Loucy (cell line): ENCODE measurements at regions not wholly inside any gene's neighbourhood (a gene's known extent, or its start where the extent isn't known, plus 50 kb on each side); places are given as distances from the start of the nearest gene placed in this dataset.

ENCODE experiments used
- EZH2phosphoT487 ChIP-seq: fragments of 200-600 bp; IDR thresholded peaks from 2 replicates; pipeline ENCODE4 v1.6.1; 2018; ENCODE audit warnings: antibody characterized with exemption, mild to moderate bottlenecking, moderate library complexity, borderline replicate concordance
- TF ChIP-seq, protein P1 (sequence below): fragments of 200-600 bp; sonication (generic); conservative IDR thresholded peaks from 2 replicates; pipeline ENCODE4 v1.5.1; 2014; ENCODE audit warnings: mild to moderate bottlenecking, antibody characterized with exemption, low read length

DNA sequence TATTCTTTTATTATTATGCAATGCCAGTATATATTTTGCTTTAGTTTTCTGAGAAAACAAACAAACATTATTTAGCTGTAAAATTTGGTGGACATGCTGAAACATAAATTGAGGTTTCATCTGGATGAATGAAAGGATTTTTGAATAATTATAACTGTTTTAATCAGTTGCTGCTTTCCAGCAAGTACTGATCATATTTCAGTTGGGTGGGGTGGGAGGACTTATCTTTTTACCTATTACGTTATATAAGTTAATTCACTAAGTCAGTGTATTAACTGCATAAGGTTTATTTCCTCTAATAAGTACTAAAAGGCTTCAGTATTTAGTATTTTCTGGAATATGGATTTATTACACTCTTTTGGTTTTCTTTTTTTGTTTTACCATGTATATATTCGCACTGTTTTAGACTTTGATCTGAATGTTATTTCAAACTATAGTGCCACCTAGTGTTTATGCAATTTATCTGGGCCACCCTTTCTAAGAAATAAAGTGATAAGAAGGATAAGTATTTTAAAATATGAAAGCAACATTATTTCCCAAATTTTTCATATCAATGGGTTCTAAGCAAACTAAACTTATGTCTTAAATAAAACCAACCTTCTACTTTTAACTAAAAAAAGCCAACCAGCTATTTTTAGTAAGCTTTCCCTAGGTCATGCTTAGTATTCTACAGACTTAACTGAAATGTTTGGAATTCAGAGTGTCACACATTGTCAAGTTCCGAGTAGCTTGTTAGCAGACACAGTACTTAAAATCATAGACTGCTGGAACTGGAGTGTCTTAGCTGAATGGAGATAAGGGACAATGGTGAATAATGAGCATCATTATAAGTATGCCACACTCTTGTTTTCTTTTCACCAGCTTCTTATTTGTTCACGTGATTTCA, 105.4 kb upstream of the MCHR2 start:
- TF ChIP-seq EZH2phosphoT487: no peak
- TF ChIP-seq, protein P1, sequence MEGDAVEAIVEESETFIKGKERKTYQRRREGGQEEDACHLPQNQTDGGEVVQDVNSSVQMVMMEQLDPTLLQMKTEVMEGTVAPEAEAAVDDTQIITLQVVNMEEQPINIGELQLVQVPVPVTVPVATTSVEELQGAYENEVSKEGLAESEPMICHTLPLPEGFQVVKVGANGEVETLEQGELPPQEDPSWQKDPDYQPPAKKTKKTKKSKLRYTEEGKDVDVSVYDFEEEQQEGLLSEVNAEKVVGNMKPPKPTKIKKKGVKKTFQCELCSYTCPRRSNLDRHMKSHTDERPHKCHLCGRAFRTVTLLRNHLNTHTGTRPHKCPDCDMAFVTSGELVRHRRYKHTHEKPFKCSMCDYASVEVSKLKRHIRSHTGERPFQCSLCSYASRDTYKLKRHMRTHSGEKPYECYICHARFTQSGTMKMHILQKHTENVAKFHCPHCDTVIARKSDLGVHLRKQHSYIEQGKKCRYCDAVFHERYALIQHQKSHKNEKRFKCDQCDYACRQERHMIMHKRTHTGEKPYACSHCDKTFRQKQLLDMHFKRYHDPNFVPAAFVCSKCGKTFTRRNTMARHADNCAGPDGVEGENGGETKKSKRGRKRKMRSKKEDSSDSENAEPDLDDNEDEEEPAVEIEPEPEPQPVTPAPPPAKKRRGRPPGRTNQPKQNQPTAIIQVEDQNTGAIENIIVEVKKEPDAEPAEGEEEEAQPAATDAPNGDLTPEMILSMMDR: peak; percentile 95
